NCI-H2196 treated with DMSO at 0.1 percent for 48 hours (cell line): ENCODE measurements at regions not wholly inside any gene's neighbourhood (a gene's known extent, or its start where the extent isn't known, plus 50 kb on each side); places are given as distances from the start of the nearest gene placed in this dataset.

Experiments used
- DNase-seq: peaks from one replicate; lab custom pipeline; 2025; ENCODE audit not compliant: unreplicated experiment; lab: John Stamatoyannopoulos, UW

DNA sequence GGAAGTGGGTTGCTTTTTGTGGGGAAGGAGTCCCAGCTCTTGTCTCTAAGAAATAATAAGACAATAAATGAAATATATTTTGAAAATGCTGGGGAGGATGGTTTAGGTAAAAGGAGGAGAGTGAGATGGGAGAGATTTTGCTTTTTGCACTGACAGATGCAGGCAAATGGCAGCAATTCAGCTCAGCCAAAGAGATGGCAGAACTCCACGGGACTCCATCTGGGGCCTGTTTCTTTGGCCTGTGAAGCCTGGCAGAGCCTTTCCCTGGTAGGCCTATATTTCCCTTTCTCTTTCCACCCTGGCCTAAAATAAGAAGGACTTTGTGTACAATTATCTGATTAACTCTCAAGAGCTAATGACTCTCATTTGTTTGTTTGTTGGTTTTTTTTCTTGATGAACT, 1525.1 kb downstream of the CDH11 start:
- no peak for DNase-seq

DNA sequence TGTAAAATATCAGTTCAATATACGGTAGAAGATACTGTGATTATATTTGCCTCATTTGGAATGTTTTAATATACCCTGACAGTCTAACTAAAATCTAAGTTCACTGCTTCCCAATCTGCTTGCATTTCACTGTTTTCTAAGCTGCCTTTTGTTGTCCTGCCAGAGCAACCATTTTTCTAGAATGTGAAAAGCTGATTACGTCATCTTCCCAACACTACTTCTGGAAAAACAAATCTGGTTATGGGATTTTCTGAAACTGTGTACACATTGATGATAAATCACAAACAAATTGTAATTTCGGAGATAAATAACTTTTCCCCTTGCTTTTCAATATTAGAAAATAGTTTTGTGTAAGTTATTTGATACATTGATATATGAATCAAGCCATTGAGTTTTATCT, 1529.0 kb downstream of the CDH11 start:
- no peak for DNase-seq

DNA sequence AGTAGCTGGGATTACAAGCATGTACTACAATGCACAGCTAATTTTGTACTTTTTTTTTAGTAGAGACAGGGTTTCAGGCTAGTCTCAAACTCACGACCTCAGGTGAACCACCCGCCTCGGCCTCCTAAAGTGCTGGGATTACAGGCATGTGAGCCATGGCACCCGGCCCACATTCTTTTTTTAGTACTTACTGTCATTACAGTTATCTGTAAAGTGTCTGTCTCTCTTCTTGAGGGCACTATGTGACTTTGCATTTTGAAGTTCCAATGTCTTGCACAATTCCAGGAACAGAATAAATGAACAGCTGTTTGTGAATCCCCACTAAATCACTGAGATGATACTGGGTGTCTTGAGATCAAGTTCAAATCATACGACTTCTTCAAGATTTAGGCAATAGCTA, 1540.3 kb downstream of the CDH11 start:
- DNase-seq, result no peak

DNA sequence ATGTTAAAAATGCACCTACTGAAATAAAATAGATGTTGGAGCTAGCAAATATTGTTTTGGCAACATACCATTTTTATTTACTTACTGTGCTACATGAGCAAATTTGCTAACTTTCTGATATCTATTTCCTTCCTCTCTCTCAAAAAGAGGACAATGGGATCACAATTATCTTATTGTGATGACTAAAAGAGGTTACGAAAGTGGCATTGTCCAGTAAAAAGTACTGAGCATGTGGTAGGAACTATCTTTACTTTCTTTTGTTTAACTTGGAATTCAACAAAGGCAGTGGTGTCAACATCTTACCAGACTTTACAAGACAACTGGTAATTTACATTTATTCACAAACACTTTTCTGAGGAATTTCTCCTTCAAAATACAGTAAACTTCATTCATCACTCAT, 1542.6 kb upstream of the CDH8 start:
- DNase-seq, result no peak

DNA sequence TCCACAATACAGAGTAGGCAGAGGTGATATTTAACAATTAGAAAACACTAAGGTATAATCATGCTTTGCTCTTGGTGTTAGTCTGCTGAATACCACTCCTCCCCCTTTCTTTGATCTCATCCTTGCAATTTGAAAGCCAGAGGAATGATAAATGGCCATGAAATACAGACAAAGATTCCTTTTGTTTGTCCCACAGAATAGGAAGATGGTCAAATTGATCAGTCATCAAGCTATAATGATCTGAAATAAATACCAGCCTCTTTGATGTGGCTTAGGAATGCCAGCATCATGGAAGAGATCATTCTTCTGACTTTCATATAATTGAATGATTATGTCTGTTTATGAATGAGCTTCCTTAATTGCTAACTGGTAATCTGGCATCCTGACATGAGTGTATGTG, 1541.7 kb upstream of the CDH8 start:
- no peak for DNase-seq

DNA sequence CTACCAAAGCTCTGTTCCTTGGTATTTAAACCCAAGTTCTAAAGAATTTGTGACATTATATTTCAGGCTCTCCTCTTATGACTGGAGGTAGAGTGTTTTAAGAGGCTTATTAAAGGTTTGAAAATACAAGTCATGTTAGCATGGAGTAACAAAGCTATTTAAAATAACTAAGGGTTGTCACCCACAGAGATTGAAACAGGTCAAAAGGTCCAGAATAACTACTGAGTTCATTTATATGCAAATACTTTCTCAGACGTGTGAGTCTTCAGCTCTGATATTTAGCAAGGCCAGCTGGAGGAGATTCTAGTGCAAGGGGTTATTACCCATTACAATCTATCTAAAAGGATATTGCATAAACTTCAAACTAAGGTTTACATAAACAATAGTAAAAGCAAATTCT, 1538.8 kb upstream of the CDH8 start:
- DNase-seq, result no peak

DNA sequence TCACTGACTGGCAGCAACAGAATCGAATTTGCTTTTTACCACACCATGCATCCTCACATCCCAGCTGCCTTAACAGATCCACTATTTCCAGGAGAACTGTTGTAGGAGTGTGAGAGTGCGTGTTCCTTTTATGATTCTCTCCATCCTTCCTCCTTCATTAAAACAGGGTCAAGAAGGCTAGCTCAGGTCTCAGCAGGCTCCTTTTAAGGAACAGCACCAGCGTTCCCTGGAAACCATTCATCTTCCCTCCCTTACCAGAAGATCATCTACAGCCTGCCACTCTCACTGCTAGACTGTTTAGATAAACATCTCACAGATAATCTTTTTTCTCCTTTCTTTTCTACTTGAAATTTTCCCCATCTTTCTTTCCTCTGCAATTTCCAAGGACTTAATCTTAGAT, 1531.9 kb upstream of the CDH8 start:
- no peak for DNase-seq

DNA sequence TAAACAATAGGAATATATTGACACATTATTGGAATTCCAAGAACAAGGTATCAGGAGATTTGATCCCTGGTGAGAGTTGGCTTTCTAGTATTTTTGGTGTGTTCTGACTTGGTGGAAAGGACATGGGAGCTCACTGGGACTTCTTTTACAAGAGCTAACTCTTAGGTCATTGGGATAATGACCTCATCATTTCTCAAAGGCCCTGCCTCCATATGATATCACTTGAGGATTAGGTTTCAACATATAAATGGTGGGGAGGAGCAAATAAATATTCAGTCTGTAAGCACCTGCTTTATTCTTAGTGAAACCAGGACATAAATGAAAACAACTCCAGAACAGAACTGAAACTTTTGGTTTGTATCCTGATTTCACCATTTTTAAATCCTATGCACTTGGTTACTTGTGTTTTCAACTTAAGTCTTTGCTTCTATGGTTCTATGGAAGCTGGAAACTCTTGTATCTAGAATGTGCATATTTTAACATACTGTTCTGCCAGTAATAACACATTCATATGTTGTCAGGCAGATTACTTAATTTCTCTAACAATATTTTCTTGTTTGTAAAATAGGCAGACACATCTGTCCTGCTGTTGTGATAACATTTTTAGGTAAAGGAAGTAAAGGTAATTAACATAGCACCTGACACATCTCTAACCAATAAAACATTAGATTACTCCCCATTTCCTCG, 1527.7 kb upstream of the CDH8 start:
- no peak for DNase-seq

DNA sequence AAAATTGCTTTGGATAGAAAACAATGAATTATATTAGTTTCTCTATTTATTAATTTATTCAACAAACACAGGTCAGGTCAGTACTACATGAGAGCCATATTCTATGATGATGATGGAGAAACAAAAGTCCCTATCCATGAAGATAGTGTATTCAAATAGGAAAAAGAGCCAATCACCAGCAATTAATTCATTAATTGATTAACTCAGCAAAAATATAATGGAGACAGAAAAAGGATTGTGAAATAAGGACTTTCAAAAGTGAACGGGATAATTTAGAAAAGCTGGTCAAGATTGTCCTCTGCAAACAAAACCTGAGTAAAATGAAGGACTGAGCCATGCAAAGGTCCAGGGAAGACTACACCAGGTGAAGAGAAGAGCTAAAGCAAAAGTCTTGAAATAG, 1517.7 kb upstream of the CDH8 start:
- DNase-seq, result no peak

DNA sequence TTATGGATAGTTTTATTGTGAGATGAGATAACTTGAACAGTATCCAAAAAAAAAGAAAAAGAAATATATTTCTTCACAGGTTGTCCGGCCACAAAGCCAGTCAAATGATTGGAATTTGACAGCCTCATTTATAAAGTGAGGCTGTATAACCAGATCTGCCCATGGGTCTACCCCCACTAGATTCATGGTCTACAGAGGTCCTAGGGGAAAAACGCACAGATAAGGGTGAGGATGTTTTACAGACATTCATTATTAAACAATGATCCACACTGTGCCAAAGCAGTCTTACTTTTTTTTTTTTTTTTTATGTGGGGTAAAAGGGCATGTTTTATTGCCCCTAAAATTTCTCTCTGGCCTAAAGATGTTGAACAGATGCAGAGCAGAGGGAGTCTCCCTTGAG, 1503.0 kb upstream of the CDH8 start:
- DNase-seq, result no peak

DNA sequence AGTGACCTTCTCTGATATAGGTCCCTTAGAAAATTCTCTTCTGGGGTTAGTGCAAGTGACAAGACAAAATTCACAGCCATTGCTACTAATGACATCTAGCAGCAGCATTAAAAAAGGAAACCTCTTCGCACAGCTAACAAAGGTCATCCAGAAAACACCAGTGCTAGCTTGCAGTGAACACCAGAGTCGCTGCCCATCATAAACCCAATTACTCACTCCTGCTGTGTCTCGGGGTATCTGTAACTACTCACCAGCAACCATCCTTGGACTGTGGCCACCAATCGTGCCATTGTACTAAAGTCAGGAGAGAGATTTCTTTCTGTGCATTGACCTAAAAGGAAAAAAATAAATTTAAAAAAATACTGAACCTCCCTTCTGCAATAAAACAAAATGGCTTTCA, 1494.7 kb upstream of the CDH8 start:
- no peak for DNase-seq

DNA sequence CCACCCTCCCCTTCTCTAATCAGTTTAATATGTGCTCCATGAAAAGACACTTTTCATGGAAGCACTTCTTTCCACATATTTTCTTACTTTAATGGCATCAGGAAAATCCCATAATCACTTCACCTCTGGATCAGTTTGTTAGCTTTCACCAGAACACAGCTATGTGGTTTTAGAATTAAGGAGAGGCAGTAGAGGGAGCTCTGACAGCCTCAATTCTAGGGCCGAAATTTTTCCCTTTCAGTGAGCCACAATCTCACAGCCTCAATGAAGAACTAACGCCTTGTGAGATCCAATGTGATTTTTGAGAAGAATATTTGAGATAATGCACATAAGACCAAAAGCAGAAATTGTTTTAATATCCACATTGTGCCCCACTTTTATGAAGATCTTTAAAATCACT, 1494.0 kb upstream of the CDH8 start:
- DNase-seq, result no peak

DNA sequence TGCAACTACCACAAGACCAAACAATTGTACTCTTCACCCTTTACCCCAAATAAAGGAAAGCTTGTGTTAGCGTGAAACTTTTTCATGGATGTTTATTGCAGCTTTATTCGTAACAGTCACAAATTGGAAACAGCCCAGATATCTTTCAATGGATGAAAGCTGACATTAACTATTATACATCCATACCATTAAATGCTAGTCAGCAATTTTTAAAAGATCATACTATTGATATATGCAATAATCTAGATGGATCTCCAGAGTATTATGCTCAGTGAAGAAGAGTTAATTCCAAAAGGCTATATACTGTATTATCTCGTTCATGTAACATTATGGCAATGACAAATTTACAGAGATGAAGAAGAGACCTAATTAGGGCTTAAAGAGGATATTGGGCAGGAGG, 1491.2 kb upstream of the CDH8 start:
- no peak for DNase-seq

DNA sequence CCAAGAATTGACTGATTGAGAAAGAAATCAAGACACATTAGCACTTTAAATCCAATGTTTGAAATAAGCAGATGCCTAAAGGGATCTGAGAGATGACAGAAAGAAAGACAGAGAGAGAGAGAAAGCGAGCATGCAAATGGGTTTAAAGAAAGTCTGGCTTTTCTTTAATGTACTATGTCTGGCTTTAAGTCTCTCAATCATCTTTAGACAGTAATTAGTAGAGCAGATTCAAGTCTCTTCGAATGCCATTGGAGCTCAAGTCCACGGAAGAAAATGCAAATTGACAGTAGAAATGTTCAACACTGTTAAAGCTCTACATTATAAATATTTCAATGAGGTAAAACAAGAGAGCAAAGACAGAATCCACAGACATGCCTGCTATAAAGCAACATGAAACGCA, 1480.2 kb upstream of the CDH8 start:
- DNase-seq, result no peak

DNA sequence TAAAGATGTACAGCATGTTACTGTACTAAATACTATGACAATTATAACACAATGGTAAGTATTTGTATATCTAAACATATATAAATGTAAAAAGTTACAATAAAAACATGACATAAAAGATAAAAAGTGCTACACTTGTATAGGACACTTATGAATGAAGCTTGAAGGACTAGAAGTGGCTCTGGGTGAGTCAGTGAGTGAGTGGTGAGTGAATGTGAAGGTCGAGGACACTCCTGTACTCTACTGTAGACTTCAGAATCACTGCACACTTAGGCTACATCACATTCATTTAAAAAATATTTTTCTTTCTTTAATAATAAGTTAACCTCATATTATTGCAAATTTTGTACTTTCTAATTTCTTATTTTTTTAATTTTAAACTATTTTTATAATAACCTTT, 1476.7 kb upstream of the CDH8 start:
- no peak for DNase-seq

DNA sequence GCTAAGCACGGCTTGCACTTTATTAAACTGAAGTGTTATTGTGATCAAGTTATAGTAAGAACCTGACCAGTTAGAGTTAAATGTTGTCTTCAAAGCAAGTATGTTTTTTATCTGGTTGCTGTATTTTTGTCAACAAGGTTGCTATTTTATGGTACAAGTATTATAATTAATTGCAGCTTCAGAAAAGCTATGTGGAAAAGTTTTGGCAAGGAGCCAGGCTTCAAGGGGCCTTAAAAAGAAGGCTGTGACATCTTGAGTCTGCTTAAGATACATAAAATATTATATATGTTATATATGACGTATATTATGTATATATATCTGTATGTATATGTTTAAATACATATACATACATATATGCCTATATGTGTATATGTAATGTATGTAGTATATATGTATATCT, 1461.2 kb upstream of the CDH8 start:
- no peak for DNase-seq

DNA sequence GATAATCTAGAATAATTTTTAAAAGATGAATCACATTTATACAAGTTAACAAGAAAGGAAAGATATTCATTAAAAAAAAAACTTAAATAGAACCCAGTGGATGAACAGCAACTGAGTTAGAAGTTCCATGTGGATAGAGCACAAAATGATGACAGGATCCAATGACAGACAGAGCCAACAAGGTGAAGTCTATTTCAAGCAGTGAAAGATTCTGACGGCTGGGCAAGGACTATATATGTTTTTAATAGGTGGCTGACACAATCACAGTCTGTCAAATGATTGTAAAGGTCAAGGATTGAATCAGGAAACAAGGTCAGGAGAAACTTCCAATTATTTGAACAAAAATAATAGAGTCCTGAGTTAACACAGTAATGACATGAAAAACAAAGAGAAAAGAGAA, 1460.0 kb upstream of the CDH8 start:
- DNase-seq, result no peak

DNA sequence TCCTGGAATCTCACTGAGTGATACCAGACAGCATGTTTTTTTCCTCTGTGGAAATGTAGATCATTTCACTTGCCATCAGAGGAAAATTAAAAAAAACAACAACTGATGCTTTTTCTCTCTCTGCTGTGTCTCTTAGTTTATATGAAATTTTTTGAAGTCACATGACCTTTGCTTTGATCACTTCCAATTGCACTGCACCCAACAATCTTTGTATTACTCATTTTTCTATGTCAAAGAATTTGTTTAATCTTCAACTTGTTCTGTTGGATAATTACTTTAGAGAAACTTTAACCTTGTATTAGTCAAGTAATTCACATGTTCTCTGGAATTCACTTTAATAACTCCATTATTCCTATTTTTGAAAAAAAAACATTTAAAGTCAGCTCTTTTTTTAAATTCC, 1452.7 kb upstream of the CDH8 start:
- no peak for DNase-seq

DNA sequence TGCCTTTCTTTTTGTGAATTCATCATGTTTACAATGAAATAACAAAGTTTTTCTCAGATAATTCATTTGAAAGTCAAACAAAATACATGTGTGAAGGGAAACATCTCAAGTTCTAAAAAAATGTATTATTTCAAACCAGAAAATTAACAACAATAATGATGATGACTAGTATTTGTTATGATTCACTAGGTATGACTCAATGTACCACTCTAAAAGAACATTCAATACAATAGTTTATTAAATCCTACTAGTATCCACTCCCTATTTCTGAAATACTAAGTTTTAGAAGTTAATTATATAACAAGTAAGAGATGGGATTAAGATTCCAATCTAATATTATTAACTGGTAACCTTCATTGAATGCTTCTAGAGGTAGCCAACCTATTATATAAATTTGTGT, 1444.8 kb upstream of the CDH8 start:
- no peak for DNase-seq

DNA sequence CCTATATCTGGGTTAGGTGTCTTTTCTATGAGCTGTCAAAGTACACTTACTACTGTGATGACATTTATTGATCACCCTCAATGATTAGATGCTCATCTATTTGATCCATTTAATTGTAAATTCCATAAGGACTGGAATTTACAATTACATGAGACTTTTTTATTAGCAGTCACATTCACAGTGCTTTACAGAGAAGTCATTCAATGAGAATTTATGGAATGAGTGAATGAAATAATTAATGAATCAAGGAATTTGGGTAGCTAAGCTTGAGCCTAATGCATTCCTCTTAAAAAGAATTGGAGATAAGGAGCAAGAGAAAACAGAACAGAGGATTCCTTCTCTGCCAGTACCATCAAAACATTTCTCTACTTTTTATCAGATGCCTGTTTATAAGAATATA, 1437.5 kb upstream of the CDH8 start:
- DNase-seq, result no peak

DNA sequence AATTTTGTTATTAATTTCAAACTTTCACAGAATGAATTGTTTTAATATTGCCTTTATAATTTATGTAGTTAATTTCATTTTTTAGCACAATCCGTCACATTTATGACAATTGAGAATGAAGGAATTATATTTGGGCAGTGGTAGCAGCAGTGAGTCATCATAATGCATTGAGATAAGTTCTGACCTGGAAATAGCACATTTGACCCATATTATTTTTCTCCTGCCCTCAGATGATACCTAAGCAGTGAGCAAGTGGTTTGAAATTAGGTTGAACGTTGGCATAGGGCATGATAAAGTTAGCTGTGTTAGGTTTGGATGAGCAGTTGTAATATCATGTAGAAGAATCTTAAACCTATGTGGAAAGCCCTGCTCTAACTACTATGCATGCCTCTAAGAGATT, 1431.3 kb upstream of the CDH8 start:
- no peak for DNase-seq

DNA sequence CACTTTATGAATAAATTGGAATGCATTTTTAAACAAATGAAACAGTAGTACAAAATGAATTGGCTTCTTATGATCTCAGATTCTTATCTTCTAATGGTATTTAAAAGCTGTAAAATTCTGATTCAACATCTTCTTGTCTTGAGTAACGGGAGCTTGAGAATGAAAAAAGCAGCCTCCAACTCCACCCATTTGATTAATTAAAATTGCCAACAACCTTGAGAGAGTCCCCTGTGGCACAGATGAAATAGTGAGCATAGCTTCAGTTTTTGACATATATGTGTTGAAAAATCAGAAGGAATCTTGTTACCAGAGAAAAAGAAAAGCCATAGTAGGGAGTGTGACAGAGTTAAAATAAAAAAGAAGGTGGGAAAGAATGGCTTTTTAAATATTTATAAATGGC, 1426.1 kb upstream of the CDH8 start:
- DNase-seq, result no peak

DNA sequence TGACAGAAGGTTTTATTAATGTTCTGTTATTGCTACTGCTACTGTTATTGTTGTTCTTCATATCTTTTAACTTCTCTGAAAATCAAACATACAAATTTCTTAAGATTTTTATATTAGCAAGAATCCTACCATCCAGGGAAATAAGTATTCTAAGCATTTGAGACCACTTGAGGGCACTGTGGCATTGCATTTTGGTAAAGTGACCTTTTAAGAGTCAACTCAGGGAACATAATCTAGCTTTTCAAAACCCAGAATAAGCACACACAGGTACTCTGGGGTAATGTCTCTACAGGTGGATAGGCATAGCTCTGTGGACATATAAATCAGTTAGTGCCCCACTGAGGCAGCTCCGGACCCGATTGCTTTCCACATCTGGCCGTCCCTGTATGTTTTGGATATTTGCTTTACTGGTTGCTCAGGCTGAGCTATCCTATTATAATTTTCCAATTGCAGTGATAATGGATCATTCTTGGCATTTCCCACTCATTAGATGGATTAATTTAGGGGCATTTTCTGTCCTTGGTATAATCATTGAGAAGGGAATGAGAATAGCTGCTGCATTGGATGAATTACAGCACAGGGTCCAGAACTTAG, 1425.1 kb upstream of the CDH8 start:
- peak; percentile 26 for DNase-seq
